ENCODE measurements at regions not wholly inside any gene's neighbourhood (a gene's known extent, or its start where the extent isn't known, plus 50 kb on each side); places are given as distances from the start of the nearest gene placed in this dataset.

GRCh38 chr1:178620584-178621475 lies 104.2 kb upstream of the RALGPS2 start:
- Histone ChIP-seq H3K36me3 (ENCODE audit: control insufficient read depth in 4 of 4, insufficient read depth in 3 of 4, low read depth in 1 of 4, low read length in 3 of 4) (no peaks in the 10 kb centered on the region), H3K9ac (ENCODE audit: low read depth in 1 of 2, low read length in 2 of 2) (peak overlapping the region in 1 of 2 donors; percentile 33), H3K27me3 (ENCODE audit: control insufficient read depth in 4 of 4, insufficient read depth in 4 of 4, low read length in 3 of 4) (no peaks in the 10 kb centered on the region), H3K27ac (ENCODE audit: low read depth in 1 of 2, low read length in 2 of 2) (peak overlapping the region; percentile 5 to 70), H3K9me3 (ENCODE audit: control insufficient read depth in 4 of 4, low read length in 3 of 4) (no peaks in the 10 kb centered on the region), H3K4me1 (ENCODE audit: control insufficient read depth in 4 of 4, insufficient read depth in 4 of 4, low read length in 3 of 4) (peaks cover 8 to 20% (median 12%) of the 10 kb centered on the region in 4 donors), H3K4me3 (ENCODE audit: low read depth in 1 of 3, low read length in 3 of 3) (no peak overlapping the region)
- DNase-seq (ENCODE audit: low spot score), result peak; percentile 42
- 47% methylated on average over 5 of the region's 5 CpGs for WGBS
- TF ChIP-seq NR2F2 (IDR thresholded peaks at IDR 0.05) (peak; percentile 63), GABPA (IDR thresholded peaks at IDR 0.05 in 1 of 2, conservative IDR thresholded peaks at IDR 0.05 in 1 of 2) (peak in 1 of 2 donors; percentile 42), FOXA2 (IDR thresholded peaks at IDR 0.05) (peak; percentile 88), TAF1 (conservative IDR thresholded peaks at IDR 0.05) (no peak), HNF4A (conservative IDR thresholded peaks at IDR 0.05) (peak; percentile 98), HNF4G (IDR thresholded peaks at IDR 0.05) (peak; percentile 88), YY1 (IDR thresholded peaks at IDR 0.05) (peak; percentile 69), RXRA (IDR thresholded peaks at IDR 0.05) (peak; percentile 93 to 96), REST (IDR thresholded peaks at IDR 0.05) (peak; percentile 84), JUND (IDR thresholded peaks at IDR 0.05) (peak; percentile 38 to 87), CTCF (IDR thresholded peaks at IDR 0.05; ENCODE audit: low read depth, low read length, missing input control) (no peak), RAD21 (IDR thresholded peaks at IDR 0.05) (peak; percentile 67 to 69), FOXA1 (IDR thresholded peaks at IDR 0.05) (peak; percentile 92), SP1 (IDR thresholded peaks at IDR 0.05) (peak; percentile 96), EGR1 (IDR thresholded peaks at IDR 0.05; ENCODE audit: low read depth in 2 of 2) (peak; percentile 21 to 77)
- TF ChIP-seq, protein P1, sequence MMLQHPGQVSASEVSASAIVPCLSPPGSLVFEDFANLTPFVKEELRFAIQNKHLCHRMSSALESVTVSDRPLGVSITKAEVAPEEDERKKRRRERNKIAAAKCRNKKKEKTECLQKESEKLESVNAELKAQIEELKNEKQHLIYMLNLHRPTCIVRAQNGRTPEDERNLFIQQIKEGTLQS (IDR thresholded peaks at IDR 0.05), result peak; percentile 68
- TF ChIP-seq, protein P2, sequence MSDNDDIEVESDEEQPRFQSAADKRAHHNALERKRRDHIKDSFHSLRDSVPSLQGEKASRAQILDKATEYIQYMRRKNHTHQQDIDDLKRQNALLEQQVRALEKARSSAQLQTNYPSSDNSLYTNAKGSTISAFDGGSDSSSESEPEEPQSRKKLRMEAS (IDR thresholded peaks at IDR 0.05), result peak; percentile 70
- TF ChIP-seq, protein P3, sequence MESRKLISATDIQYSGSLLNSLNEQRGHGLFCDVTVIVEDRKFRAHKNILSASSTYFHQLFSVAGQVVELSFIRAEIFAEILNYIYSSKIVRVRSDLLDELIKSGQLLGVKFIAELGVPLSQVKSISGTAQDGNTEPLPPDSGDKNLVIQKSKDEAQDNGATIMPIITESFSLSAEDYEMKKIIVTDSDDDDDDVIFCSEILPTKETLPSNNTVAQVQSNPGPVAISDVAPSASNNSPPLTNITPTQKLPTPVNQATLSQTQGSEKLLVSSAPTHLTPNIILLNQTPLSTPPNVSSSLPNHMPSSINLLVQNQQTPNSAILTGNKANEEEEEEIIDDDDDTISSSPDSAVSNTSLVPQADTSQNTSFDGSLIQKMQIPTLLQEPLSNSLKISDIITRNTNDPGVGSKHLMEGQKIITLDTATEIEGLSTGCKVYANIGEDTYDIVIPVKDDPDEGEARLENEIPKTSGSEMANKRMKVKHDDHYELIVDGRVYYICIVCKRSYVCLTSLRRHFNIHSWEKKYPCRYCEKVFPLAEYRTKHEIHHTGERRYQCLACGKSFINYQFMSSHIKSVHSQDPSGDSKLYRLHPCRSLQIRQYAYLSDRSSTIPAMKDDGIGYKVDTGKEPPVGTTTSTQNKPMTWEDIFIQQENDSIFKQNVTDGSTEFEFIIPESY (IDR thresholded peaks at IDR 0.05), result peak; percentile 80
